H1 (cell line): ENCODE measurements at regions not wholly inside any gene's neighbourhood (a gene's known extent, or its start where the extent isn't known, plus 50 kb on each side); places are given as distances from the start of the nearest gene placed in this dataset.

Experiments used
- CTCF ChIA-PET: fragments of 300-600 bp; sonication (Branson Sonifier 250); formaldehyde crosslinking; loops from one replicate; lab custom pipeline; 2021; ENCODE audit not compliant: partially characterized antibody; lab: Charles Lee
- POLR2A ChIA-PET: fragments of 300-600 bp; sonication (Branson Sonifier 250); formaldehyde crosslinking; loops from one replicate; lab custom pipeline; 2021; ENCODE audit warnings: inconsistent platforms; ENCODE audit not compliant: partially characterized antibody; lab: Charles Lee
- DNase-seq, 2 experiments: peaks; one replicate each; pipeline versions ENCODE4 v3.0.0 to v3.0.0-alpha.2; 2010 to 2022; ENCODE audit warnings: low spot score in 2 of 2, low read depth in 1 of 2, mixed read lengths in 1 of 2
- FAIRE-seq: peaks from 2 replicates; lab custom pipeline; 2011; peaks lifted over from hg19 to GRCh38; lab: Jason Lieb, UNC
- H2AFZ ChIP-seq: 2 replicates; pipeline ENCODE4 v1.8.1; 2012; ENCODE audit warnings: low read length, inconsistent platforms
- H2AK5ac ChIP-seq: 2 replicates; pipeline ENCODE4 v1.6.1; 2013; ENCODE audit warnings: low read depth, low read length
- H2BK120ac ChIP-seq: replicated peaks from 2 replicates; pipeline ENCODE3; 2013; ENCODE audit warnings: low read depth, low read length, inconsistent platforms
- H2BK12ac ChIP-seq: 2 replicates; pipeline ENCODE4 v1.6.1; 2013; ENCODE audit warnings: low read depth, low read length
- H2BK15ac ChIP-seq: 2 replicates; pipeline ENCODE4 v1.6.1; 2013; ENCODE audit warnings: low read length
- H2BK20ac ChIP-seq: 2 replicates; pipeline ENCODE4 v1.6.1; 2013; ENCODE audit warnings: low read length
- H2BK5ac ChIP-seq: 2 replicates; pipeline ENCODE4 v1.6.1; 2013; ENCODE audit warnings: low read depth, low read length
- H3K14ac ChIP-seq: 2 replicates; pipeline ENCODE4 v1.6.1; 2013; ENCODE audit warnings: inconsistent platforms; ENCODE audit not compliant: insufficient read length
- H3K18ac ChIP-seq: 2 replicates; pipeline ENCODE4 v1.6.1; 2013; ENCODE audit warnings: low read length; ENCODE audit errors: extremely low read depth
- H3K23ac ChIP-seq: 2 replicates; pipeline ENCODE4 v1.6.1; 2013; ENCODE audit warnings: inconsistent platforms; ENCODE audit not compliant: insufficient read length
- H3K23me2 ChIP-seq: 2 replicates; pipeline ENCODE4 v1.6.1; 2013; ENCODE audit warnings: low read depth, low read length
- H3K27ac ChIP-seq: 2 replicates; pipeline ENCODE4 v1.6.1; 2011; ENCODE audit warnings: low read depth, low read length, inconsistent platforms
- H3K27me3 ChIP-seq, 4 experiments: replicated peaks in 1 of 4; 1 replicate in 1 of 4; 2 replicates in 3 of 4; pipeline versions ENCODE4 v1.6.1 to v1.8.1; 2011 to 2013; ENCODE audit warnings: low read length in 3 of 4, mild to moderate bottlenecking in 3 of 4, inconsistent platforms in 2 of 4, mixed read lengths in 2 of 4, moderate library complexity in 1 of 4; ENCODE audit not compliant: control insufficient read depth in 3 of 4, insufficient read depth in 3 of 4; ENCODE audit errors: extremely low read depth in 1 of 4
- H3K36me3 ChIP-seq, 4 experiments: 2 replicates each; pipeline versions ENCODE4 v1.6.1 to v1.8.1; 2011 to 2013; ENCODE audit warnings: mild to moderate bottlenecking in 4 of 4, low read length in 3 of 4, moderate library complexity in 2 of 4, control low read depth in 1 of 4, inconsistent platforms in 1 of 4; ENCODE audit not compliant: insufficient read depth in 4 of 4, control insufficient read depth in 2 of 4
- H3K4ac ChIP-seq: replicated peaks from 2 replicates; pipeline ENCODE3; 2013; ENCODE audit warnings: low read length, low read depth, mixed read lengths, inconsistent platforms; ENCODE audit not compliant: insufficient read length
- H3K4me1 ChIP-seq, 4 experiments: replicated peaks in 1 of 4; 1 replicate in 1 of 4; 2 replicates in 3 of 4; pipeline versions ENCODE4 v1.6.1 to v1.8.1; 2011 to 2013; ENCODE audit warnings: low read length in 3 of 4, inconsistent platforms in 2 of 4, mixed read lengths in 1 of 4; ENCODE audit not compliant: insufficient read depth in 4 of 4, control insufficient read depth in 3 of 4
- H3K4me2 ChIP-seq, 2 experiments: 2 replicates each; pipeline versions ENCODE4 v1.6.1 to v1.8.1; 2011 to 2013; ENCODE audit warnings: low read depth in 2 of 2, low read length in 2 of 2, control low read depth in 1 of 2, inconsistent platforms in 1 of 2, mild to moderate bottlenecking in 1 of 2; ENCODE audit not compliant: insufficient read depth in 1 of 2
- H3K4me3 ChIP-seq, 4 experiments: fragments of 200-600, 300-600 bp in 1 of 4; sonication (generic), shearing (Covaris generic), sonication (Bioruptor Twin) in 1 of 4; 2 replicates each; pipeline versions ENCODE4 v1.5.1 to v1.8.1; 2011 to 2016; ENCODE audit warnings: low read length in 4 of 4, low read depth in 3 of 4, control low read depth in 2 of 4, inconsistent platforms in 2 of 4, mild to moderate bottlenecking in 2 of 4, mixed read lengths in 1 of 4, moderate library complexity in 1 of 4; ENCODE audit not compliant: insufficient read depth in 2 of 4; ENCODE audit errors: extremely low read depth in 1 of 4
- H3K56ac ChIP-seq: replicated peaks from 2 replicates; pipeline ENCODE3; 2013; ENCODE audit warnings: low read depth, mild to moderate bottlenecking, mixed read lengths, low read length, inconsistent platforms; ENCODE audit not compliant: insufficient read length
- H3K79me1 ChIP-seq: 2 replicates; pipeline ENCODE4 v1.6.1; 2013; ENCODE audit warnings: low read depth, low read length, control low read depth
- H3K79me2 ChIP-seq, 2 experiments: 2 replicates each; pipeline versions ENCODE4 v1.6.1 to v1.8.1; 2012 to 2013; ENCODE audit warnings: low read length in 2 of 2, mild to moderate bottlenecking in 2 of 2, inconsistent platforms in 1 of 2; ENCODE audit not compliant: insufficient read depth in 2 of 2, control insufficient read depth in 1 of 2
- H3K9ac ChIP-seq, 4 experiments: replicated peaks in 1 of 4; 1 replicate in 1 of 4; 2 replicates in 3 of 4; pipeline versions ENCODE4 v1.6.1 to v1.8.1; 2011 to 2013; ENCODE audit warnings: low read depth in 3 of 4, low read length in 3 of 4, control low read depth in 2 of 4, mild to moderate bottlenecking in 2 of 4, moderate library complexity in 2 of 4, inconsistent platforms in 1 of 4; ENCODE audit errors: extremely low read depth in 1 of 4
- H3K9me3 ChIP-seq, 2 experiments: 2 replicates each; pipeline versions ENCODE4 v1.6.1 to v1.8.1; 2012 to 2013; ENCODE audit warnings: mild to moderate bottlenecking in 2 of 2, moderate library complexity in 2 of 2, control low read depth in 1 of 2, inconsistent platforms in 1 of 2, low read depth in 1 of 2, low read length in 1 of 2, mixed read lengths in 1 of 2; ENCODE audit not compliant: insufficient read depth in 2 of 2
- H4K20me1 ChIP-seq, 2 experiments: replicated peaks in 1 of 2; 2 replicates each; pipeline versions ENCODE3 to v1.8.1; 2011 to 2013; ENCODE audit warnings: inconsistent platforms in 2 of 2, low read length in 2 of 2, mild to moderate bottlenecking in 1 of 2; ENCODE audit not compliant: insufficient read depth in 2 of 2, control insufficient read depth in 1 of 2
- H4K5ac ChIP-seq: 2 replicates; pipeline ENCODE4 v1.6.1; 2013; ENCODE audit warnings: low read length, low read depth, mixed read lengths, inconsistent platforms; ENCODE audit not compliant: insufficient read length
- H4K8ac ChIP-seq: 2 replicates; pipeline ENCODE4 v1.8.0; 2013; ENCODE audit warnings: mild to moderate bottlenecking, moderate library complexity, low read length, inconsistent platforms; ENCODE audit not compliant: insufficient read depth; ENCODE audit errors: extremely low read depth
- H4K91ac ChIP-seq: replicated peaks from 2 replicates; pipeline ENCODE3; 2013; ENCODE audit warnings: low read length, mixed read lengths, inconsistent platforms; ENCODE audit not compliant: insufficient read length
- BACH1 ChIP-seq: IDR thresholded peaks from 2 replicates; pipeline ENCODE4 v1.6.1; 2012; ENCODE audit warnings: low read length, improper control_type of control experiment
- CBX5 ChIP-seq: fragments of 300-800, 300-1000 bp; sonication (generic); IDR thresholded peaks from 2 replicates; pipeline ENCODE4 v1.7.1; 2016; ENCODE audit warnings: antibody characterized with exemption, low read length, low read depth
- CREB1 ChIP-seq: IDR thresholded peaks from 2 replicates; pipeline ENCODE4 v1.6.1; 2012; ENCODE audit warnings: inconsistent platforms
- EZH2 ChIP-seq: fragments of 200-600 bp; sonication (generic); IDR thresholded peaks from 2 replicates; pipeline ENCODE4 v1.7.1; 2012; ENCODE audit warnings: low read depth, mild to moderate bottlenecking, moderate library complexity, low read length, inconsistent platforms; ENCODE audit not compliant: severe bottlenecking
- GABPA ChIP-seq: IDR thresholded peaks from 2 replicates; pipeline ENCODE4 v1.6.1; 2011; ENCODE audit warnings: mild to moderate bottlenecking, low read length, moderate library complexity, borderline replicate concordance; ENCODE audit not compliant: insufficient read depth
- POU5F1 ChIP-seq: IDR thresholded peaks from 2 replicates; pipeline ENCODE4 v1.6.1; 2011; ENCODE audit warnings: low read depth, mild to moderate bottlenecking, low read length, moderate library complexity
- RBBP5 ChIP-seq: IDR thresholded peaks from 2 replicates; pipeline ENCODE4 v1.7.1; 2012; ENCODE audit warnings: low read depth, mild to moderate bottlenecking, inconsistent platforms, low read length, moderate library complexity, borderline replicate concordance
- SP1 ChIP-seq: IDR thresholded peaks from 2 replicates; pipeline ENCODE4 v1.6.1; 2011; ENCODE audit warnings: low read depth, low read length
- SP2 ChIP-seq: IDR thresholded peaks from 2 replicates; pipeline ENCODE4 v1.6.1; 2012; ENCODE audit warnings: mild to moderate bottlenecking, low read length, inconsistent platforms
- SP4 ChIP-seq: IDR thresholded peaks from 2 replicates; pipeline ENCODE4 v1.6.1; 2012; ENCODE audit warnings: low read length, inconsistent platforms
- TEAD4 ChIP-seq: IDR thresholded peaks from 2 replicates; pipeline ENCODE4 v1.6.1; 2012; ENCODE audit warnings: low read depth, low read length, inconsistent platforms, mixed read lengths
- ZNF274 ChIP-seq: IDR thresholded peaks from 2 replicates; pipeline ENCODE4 v1.7.0; 2012; ENCODE audit warnings: low read length, borderline replicate concordance; ENCODE audit errors: extremely low read depth
- WGBS, 2 experiments: shearing (Covaris generic) in 1 of 2; methylation state at CpG; one replicate each; pipeline versions ENCODE4 v1.1.6 to v1.1.7; 2013 to 2015; ENCODE audit warnings: low lambda C conversion rate in 2 of 2, mixed read lengths in 2 of 2, inconsistent platforms in 1 of 2, low coverage in 1 of 2, missing lambda C conversion rate in 1 of 2; ENCODE audit not compliant: insufficient replicate concordance in 2 of 2, insufficient coverage in 1 of 2, insufficient read length in 1 of 2; ENCODE audit errors: extremely low coverage in 1 of 2, missing lambda C conversion rate in 1 of 2; 5-methylcytosine and 5-hydroxymethylcytosine counted together
- TF ChIP-seq, protein P1 (sequence below): IDR thresholded peaks from 2 replicates; pipeline ENCODE4 v1.6.1; 2011; ENCODE audit warnings: low read length, improper control_type of control experiment

GRCh38 chr10:5584895-5585516, 60.2 kb downstream of the CALML3 start:
- Histone ChIP-seq H2BK20ac (peak overlapping the region; percentile 5; the same call in 1 of the 2 replicates), H3K14ac (no peak overlapping the region), H2BK15ac (0 out of 2 replicates have a peak overlapping the region, but pooled peaks have one; percentile 55), H3K9ac (no peak overlapping the region), H2BK12ac (peak overlapping the region; percentile 93), H3K27ac (no peak overlapping the region), H3K4ac (no peak overlapping the region), H2BK120ac (no peak overlapping the region), H3K23me2 (no peaks in the 10 kb centered on the region), H2BK5ac (peak overlapping the region; percentile 60; the same call in 1 of the 2 replicates), H3K4me3 (no peak overlapping the region), H3K4me2 (no peak overlapping the region), H3K56ac (no peak overlapping the region), H3K23ac (no peak overlapping the region), H4K5ac (no peak overlapping the region), H2AK5ac (no peak overlapping the region), H3K18ac (no peak overlapping the region), H3K4me1 (peaks cover 0 to 24% (median 15%) of the 10 kb centered on the region in 4 experiments; a peak in 6 of 7 replicates), H3K36me3 (no peaks in the 10 kb centered on the region), H3K79me1 (no peaks in the 10 kb centered on the region), H3K9me3 (no peaks in the 10 kb centered on the region), H4K20me1 (no peaks in the 10 kb centered on the region), H3K27me3 (no peaks in the 10 kb centered on the region; a peak in 2 of 7 replicates), H4K8ac (no peak overlapping the region), H4K91ac (no peak overlapping the region), H3K79me2 (no peaks in the 10 kb centered on the region), H2AFZ (no peak overlapping the region)
- WGBS, 2 experiments: 94% methylated on average over 10 of the region's 10 CpGs; no CpG with 5 or more reads in 1 of the 2 experiments
- CTCF ChIA-PET: interaction anchor here (1.0 to 4.0 kb wide), 10 partner anchors 10 to 494 kb away, joined by 3 to 27 read pairs (median 4); no protein-coding TSS in a partner anchor
- POLR2A ChIA-PET: interaction anchor here (0.9 kb wide), 2 partner anchors 10 to 97 kb away, joined by 3 read pairs; no protein-coding TSS in a partner anchor
- FAIRE-seq (no peak), DNase-seq (peak in 1 of 2 experiments; percentile 57)
- TF ChIP-seq TEAD4 (no peak), SP1 (no peak), ZNF274 (no peak), RBBP5 (no peak), CBX5 (no peak), GABPA (no peak), CREB1 (no peak), EZH2 (no peak), POU5F1 (no peak), SP4 (no peak), BACH1 (no peak), SP2 (no peak)
- TF ChIP-seq, protein P1, sequence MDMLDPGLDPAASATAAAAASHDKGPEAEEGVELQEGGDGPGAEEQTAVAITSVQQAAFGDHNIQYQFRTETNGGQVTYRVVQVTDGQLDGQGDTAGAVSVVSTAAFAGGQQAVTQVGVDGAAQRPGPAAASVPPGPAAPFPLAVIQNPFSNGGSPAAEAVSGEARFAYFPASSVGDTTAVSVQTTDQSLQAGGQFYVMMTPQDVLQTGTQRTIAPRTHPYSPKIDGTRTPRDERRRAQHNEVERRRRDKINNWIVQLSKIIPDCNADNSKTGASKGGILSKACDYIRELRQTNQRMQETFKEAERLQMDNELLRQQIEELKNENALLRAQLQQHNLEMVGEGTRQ: no peak
